ENCODE measurements at regions not wholly inside any gene's neighbourhood (a gene's known extent, or its start where the extent isn't known, plus 50 kb on each side); places are given as distances from the start of the nearest gene placed in this dataset.

DNA sequence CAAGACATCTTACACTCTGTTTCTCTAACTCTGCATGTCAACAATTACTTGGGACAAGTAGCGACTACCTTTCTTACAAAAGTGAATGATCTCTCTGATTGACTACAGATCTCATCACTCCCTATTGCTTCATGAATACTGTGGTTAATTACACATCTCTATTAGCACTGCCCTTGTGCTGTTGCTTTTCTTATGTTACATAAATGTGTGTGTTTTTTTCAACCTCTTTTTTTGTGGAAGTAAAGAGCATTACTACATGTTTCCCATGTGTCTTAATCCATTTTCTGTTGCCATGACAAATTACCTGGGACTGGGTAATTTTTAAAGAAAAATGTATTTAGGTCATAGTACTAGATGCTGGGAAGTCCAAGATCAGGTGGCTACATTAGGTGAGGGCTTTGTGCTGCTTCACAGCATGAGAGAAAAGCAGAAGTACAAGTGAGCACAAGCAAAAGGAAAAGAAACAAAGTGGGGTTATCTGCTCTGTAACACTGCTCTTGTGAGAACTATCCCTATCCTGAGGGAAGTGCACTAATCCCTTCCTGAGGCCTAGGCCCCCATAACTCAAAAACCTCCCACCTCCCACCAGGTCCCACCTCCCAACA is 298.2 kb upstream of the SATB1 start:
- TF ChIP-seq POLR2A (IDR thresholded peaks at IDR 0.05) = no peak
- TF ChIP-seq, protein P1, sequence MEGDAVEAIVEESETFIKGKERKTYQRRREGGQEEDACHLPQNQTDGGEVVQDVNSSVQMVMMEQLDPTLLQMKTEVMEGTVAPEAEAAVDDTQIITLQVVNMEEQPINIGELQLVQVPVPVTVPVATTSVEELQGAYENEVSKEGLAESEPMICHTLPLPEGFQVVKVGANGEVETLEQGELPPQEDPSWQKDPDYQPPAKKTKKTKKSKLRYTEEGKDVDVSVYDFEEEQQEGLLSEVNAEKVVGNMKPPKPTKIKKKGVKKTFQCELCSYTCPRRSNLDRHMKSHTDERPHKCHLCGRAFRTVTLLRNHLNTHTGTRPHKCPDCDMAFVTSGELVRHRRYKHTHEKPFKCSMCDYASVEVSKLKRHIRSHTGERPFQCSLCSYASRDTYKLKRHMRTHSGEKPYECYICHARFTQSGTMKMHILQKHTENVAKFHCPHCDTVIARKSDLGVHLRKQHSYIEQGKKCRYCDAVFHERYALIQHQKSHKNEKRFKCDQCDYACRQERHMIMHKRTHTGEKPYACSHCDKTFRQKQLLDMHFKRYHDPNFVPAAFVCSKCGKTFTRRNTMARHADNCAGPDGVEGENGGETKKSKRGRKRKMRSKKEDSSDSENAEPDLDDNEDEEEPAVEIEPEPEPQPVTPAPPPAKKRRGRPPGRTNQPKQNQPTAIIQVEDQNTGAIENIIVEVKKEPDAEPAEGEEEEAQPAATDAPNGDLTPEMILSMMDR (IDR thresholded peaks at IDR 0.05) = no peak
- H3K27me3 ChIP-seq = no peaks in the 10 kb centered on the region
- H3K9me3 ChIP-seq (replicated peaks in 1 of 3) = no peaks in the 10 kb centered on the region
- DNase-seq = no peak
- H3K36me3 ChIP-seq (replicated peaks in 1 of 2) = no peaks in the 10 kb centered on the region
- WGBS, 4 donors = 86 to 91% (median 90%) methylated on average over 1 of the region's 1 CpG
- intact Hi-C loops (cut with DNase I) = no loop called here
- no peaks in the 10 kb centered on the region for H3K4me1 ChIP-seq (replicated peaks in 1 of 2)
- no peak overlapping the region for H3K4me3 ChIP-seq
- H3K27ac ChIP-seq = no peak overlapping the region

DNA sequence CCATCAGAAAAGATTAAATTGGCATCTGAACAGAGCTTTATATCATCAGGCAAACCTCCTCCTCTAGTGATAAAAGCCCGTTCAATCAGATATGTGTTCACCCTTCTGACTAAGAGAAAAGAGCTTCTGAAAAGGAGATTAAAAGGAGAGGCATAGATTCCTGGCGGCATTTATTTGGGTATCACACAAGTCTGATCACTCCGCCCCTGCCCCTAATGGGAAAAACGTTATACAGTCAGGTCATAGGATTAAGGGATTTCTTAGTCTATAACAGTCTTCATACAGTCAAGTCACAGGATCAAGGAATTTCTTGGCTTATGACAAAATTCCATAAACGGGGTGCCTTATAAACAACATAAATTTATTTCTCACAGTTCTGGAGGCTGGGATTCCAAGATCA is 295.4 kb upstream of the SATB1 start:
- intact Hi-C loops (cut with DNase I) = no loop called here

DNA sequence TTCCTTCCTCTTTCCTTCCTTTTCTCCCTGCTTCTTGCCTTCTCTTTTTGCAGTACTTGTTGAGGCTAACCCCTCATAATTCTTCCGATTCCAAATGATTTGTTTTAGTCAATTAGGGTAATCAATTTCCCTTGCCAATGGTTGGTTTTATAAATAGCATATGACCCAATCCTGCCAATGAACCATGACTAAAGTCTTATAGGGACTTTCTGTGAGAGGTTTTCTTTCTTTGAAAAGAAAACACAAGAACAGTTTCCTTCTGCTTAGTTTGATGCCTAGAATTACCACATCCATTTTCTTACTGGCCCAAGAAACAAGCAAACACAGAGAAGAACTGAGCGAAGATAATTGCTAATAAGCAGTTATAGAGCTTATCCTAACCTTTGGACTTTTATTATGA is 292.5 kb upstream of the SATB1 start:
- no peaks in the 10 kb centered on the region for H3K4me1 ChIP-seq (replicated peaks in 1 of 2)
- intact Hi-C loops (cut with DNase I) = no loop called here
- H3K9me3 ChIP-seq (replicated peaks in 1 of 3) = no peaks in the 10 kb centered on the region
- H3K4me3 ChIP-seq = no peak overlapping the region
- TF ChIP-seq, protein P1 (IDR thresholded peaks at IDR 0.05) = no peak
- no peak for TF ChIP-seq POLR2A (IDR thresholded peaks at IDR 0.05)
- WGBS, 4 donors = 47 to 77% (median 63%) methylated on average over 2 of the region's 2 CpGs
- no peak for DNase-seq
- no peak overlapping the region for H3K27ac ChIP-seq
- H3K36me3 ChIP-seq (replicated peaks in 1 of 2) = no peaks in the 10 kb centered on the region
- H3K27me3 ChIP-seq = no peaks in the 10 kb centered on the region

More for the DNA sequence above, 295.4 kb upstream of the SATB1 start:
- TF ChIP-seq, protein P1 (IDR thresholded peaks at IDR 0.05) = no peak
- TF ChIP-seq POLR2A (IDR thresholded peaks at IDR 0.05) = no peak
- WGBS, 4 donors = 63 to 82% (median 75%) methylated on average over 5 of the region's 5 CpGs
- no peak overlapping the region for H3K27ac ChIP-seq
- H3K36me3 ChIP-seq (replicated peaks in 1 of 2) = no peaks in the 10 kb centered on the region
- H3K4me1 ChIP-seq (replicated peaks in 1 of 2) = no peaks in the 10 kb centered on the region
- no peak for DNase-seq
- H3K4me3 ChIP-seq = no peak overlapping the region
- no peaks in the 10 kb centered on the region for H3K9me3 ChIP-seq (replicated peaks in 1 of 3)
- H3K27me3 ChIP-seq = no peaks in the 10 kb centered on the region

DNA sequence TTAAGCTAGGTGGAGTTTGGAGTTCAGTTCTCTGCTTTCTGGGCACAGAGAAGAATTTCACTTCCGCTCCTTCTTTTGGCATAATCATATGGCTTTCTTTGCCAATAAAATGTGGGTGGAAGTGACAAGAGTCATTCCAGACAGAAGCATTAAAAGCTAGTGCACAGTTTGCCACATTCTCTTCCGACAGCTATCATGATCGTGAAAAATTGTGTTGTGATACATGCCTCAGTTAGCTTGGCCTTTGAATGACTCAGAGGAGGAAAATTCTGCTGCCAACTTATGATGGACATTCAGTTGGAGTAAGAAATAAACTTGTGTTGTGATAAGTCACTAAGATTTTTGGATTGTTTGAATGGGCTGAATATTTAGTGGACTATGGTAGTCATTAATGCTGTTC is 291.7 kb upstream of the SATB1 start:
- Histone ChIP-seq H3K4me1 (replicated peaks in 1 of 2) (no peaks in the 10 kb centered on the region), H3K36me3 (replicated peaks in 1 of 2) (no peaks in the 10 kb centered on the region), H3K27me3 (no peaks in the 10 kb centered on the region), H3K27ac (no peak overlapping the region), H3K4me3 (no peak overlapping the region), H3K9me3 (replicated peaks in 1 of 3) (no peaks in the 10 kb centered on the region)
- WGBS, 4 donors = 76 to 88% (median 78%) methylated on average over 3 of the region's 3 CpGs
- TF ChIP-seq POLR2A (IDR thresholded peaks at IDR 0.05) = no peak
- TF ChIP-seq, protein P1 (IDR thresholded peaks at IDR 0.05) = no peak
- no peak for DNase-seq
- intact Hi-C loops (cut with DNase I) = no loop called here

All from adrenal gland (tissue), 9 donors.